HT-29 (cell line): ENCODE measurements at regions not wholly inside any gene's neighbourhood (a gene's known extent, or its start where the extent isn't known, plus 50 kb on each side); places are given as distances from the start of the nearest gene placed in this dataset.

Experiments
- DNase-seq: peaks from one replicate; pipeline ENCODE4 v3.0.0-alpha.2; 2015; ENCODE audit warnings: low spot score

DNA sequence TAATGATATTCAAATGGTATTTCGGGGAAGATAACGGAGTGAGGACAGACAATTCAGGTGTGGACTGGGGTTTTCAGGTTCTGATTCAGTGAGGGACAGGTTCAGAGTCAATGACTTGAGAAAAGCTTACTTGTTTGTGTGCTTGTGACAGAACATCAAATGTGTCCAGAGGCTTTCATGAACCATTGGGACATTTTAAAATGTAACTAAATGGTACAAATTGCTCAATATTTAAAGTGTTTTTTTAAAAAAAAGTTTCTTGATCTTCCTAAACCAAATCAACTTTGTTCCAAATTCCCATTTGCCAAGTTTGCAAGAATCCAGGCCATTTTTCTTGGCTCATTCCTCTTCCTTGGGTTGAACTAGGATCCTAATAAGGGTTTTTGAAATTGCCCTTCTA, 59.4 kb upstream of the BZW1 start:
- DNase-seq = no peak

DNA sequence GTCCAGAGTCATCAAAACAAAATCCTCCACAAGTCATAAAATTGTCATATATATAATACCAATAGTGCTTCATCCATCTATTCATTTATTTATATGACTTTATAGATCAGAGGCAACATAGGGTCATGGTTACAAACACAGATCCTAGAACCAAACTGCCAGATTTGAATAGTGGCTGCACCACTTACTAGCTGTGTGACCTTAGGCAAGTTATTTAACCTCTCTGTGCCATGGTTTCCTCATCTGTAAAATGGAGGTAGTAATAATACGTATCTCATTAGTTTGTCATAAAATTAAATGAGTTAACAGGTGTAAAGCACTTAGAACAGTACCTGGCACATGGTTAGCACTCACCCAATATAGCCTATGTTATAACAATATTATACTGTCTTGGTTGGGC, 58.9 kb upstream of the BZW1 start:
- no peak for DNase-seq

- DNase-seq = peak; percentile 23
Measured at GRCh38 chr2:200756618-200757321, 54.9 kb upstream of the BZW1 start.

DNA sequence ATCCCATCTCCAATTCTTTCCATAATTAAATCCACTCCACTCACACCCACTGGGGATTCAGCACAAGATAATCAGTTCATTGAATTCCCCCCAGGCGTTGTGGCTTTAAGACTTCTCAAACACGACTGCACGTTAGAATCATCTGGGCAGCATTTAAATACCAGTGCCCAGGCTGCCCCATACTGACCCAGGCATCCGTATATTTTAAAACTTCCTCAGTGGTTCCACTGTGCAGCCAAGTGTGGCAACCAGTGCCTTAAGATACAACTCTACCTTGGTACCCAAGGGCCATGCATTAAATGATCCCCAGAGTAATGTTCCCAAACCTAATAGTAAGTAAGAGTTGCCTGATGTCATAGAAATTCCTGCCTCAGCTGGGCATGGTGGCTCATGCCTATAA, 54.3 kb upstream of the BZW1 start:
- no peak for DNase-seq

- DNase-seq = no peak
Measured at GRCh38 chr2:200758341-200758740, 53.4 kb upstream of the BZW1 start.

DNA sequence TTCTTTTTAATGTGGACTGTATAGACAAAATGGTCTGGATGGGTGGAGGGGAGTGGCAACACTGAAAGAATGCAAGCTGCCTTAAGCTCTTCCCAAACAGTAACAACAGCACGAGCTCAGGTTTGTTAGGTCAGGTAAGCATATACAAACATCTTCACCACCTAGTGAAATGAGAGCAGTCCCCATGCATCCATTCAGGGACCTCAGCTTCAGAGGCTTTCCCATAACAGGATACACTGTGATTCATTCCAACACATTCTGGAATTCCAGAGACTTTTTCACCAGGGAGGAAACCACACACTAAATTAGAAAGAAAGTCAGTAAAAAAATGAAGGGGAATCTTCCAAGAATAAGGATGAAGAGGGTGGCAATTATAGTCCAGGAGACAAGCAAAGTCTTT, 50.4 kb upstream of the BZW1 start:
- DNase-seq = no peak
